H9 (cell line): ENCODE measurements at regions not wholly inside any gene's neighbourhood (a gene's known extent, or its start where the extent isn't known, plus 50 kb on each side); places are given as distances from the start of the nearest gene placed in this dataset.

Experiments
- DNase-seq: peaks from one replicate; pipeline ENCODE4 v3.0.0-alpha.2; 2017
- H2AFZ ChIP-seq: one replicate; pipeline ENCODE4 v1.6.1; 2013; ENCODE audit warnings: mild to moderate bottlenecking, low read length, control low read depth, moderate library complexity
- H2AK5ac ChIP-seq: 2 replicates; pipeline ENCODE4 v1.6.1; 2013; ENCODE audit warnings: low read length, control low read depth, mixed read lengths; ENCODE audit not compliant: insufficient read length
- H2BK120ac ChIP-seq: one replicate; pipeline ENCODE4 v1.6.1; 2013; ENCODE audit warnings: low read depth, mild to moderate bottlenecking, low read length, control low read depth, inconsistent platforms; ENCODE audit not compliant: poor library complexity, severe bottlenecking
- H2BK12ac ChIP-seq: 2 replicates; pipeline ENCODE4 v1.6.1; 2013; ENCODE audit warnings: low read length, control low read depth, mixed read lengths, low read depth; ENCODE audit not compliant: insufficient read length
- H2BK15ac ChIP-seq: 2 replicates; pipeline ENCODE4 v1.6.1; 2013; ENCODE audit warnings: low read depth, low read length, control low read depth
- H2BK20ac ChIP-seq: one replicate; pipeline ENCODE4 v1.6.1; 2013; ENCODE audit warnings: low read depth, mild to moderate bottlenecking, low read length, control low read depth, inconsistent platforms; ENCODE audit not compliant: poor library complexity, severe bottlenecking
- H2BK5ac ChIP-seq: 2 replicates; pipeline ENCODE4 v1.6.1; 2013; ENCODE audit warnings: low read length, control low read depth, mixed read lengths; ENCODE audit not compliant: insufficient read length
- H3K14ac ChIP-seq: 2 replicates; pipeline ENCODE4 v1.6.1; 2013; ENCODE audit warnings: low read length, control low read depth; ENCODE audit not compliant: insufficient read depth
- H3K18ac ChIP-seq: 2 replicates; pipeline ENCODE4 v1.6.1; 2013; ENCODE audit warnings: low read depth, mild to moderate bottlenecking, mixed read lengths, low read length, control low read depth; ENCODE audit not compliant: insufficient read length
- H3K23ac ChIP-seq: 2 replicates; pipeline ENCODE4 v1.6.1; 2013; ENCODE audit warnings: low read length, control low read depth, mixed read lengths, low read depth; ENCODE audit not compliant: insufficient read length
- H3K23me2 ChIP-seq: 2 replicates; pipeline ENCODE4 v1.6.1; 2013; ENCODE audit warnings: low read depth, mild to moderate bottlenecking, mixed read lengths, low read length, control low read depth; ENCODE audit not compliant: insufficient read length, poor library complexity, severe bottlenecking
- H3K27ac ChIP-seq: 2 replicates; pipeline ENCODE4 v1.5.1; 2013; ENCODE audit warnings: low read length, control low read depth, mixed read lengths, low read depth; ENCODE audit not compliant: insufficient read length
- H3K27me3 ChIP-seq: 2 replicates; pipeline ENCODE4 v1.6.1; 2013; ENCODE audit warnings: low read length, control low read depth, inconsistent platforms; ENCODE audit not compliant: insufficient read depth
- H3K4ac ChIP-seq: 2 replicates; pipeline ENCODE4 v1.6.1; 2013; ENCODE audit warnings: low read depth, mild to moderate bottlenecking, control low read depth, inconsistent platforms, low read length, moderate library complexity
- H3K4me1 ChIP-seq: 2 replicates; pipeline ENCODE4 v1.6.1; 2013; ENCODE audit warnings: low read length, control low read depth, inconsistent platforms; ENCODE audit not compliant: insufficient read depth
- H3K4me2 ChIP-seq: 2 replicates; pipeline ENCODE4 v1.6.1; 2013; ENCODE audit warnings: low read length, control low read depth, mixed read lengths; ENCODE audit not compliant: insufficient read length, insufficient read depth
- H3K56ac ChIP-seq: 2 replicates; pipeline ENCODE4 v1.6.1; 2013; ENCODE audit warnings: low read depth, mild to moderate bottlenecking, mixed read lengths, low read length, control low read depth; ENCODE audit not compliant: insufficient read length
- H3K79me1 ChIP-seq: 2 replicates; pipeline ENCODE4 v1.6.1; 2013; ENCODE audit warnings: low read depth, mild to moderate bottlenecking, moderate library complexity, low read length, control low read depth, inconsistent platforms; ENCODE audit not compliant: insufficient read depth, poor library complexity, severe bottlenecking
- H3K79me2 ChIP-seq: 2 replicates; pipeline ENCODE4 v1.6.1; 2013; ENCODE audit warnings: low read length, control low read depth, inconsistent platforms; ENCODE audit not compliant: insufficient read depth
- H3K9ac ChIP-seq: 2 replicates; pipeline ENCODE4 v1.6.1; 2013; ENCODE audit warnings: low read length, control low read depth, mixed read lengths; ENCODE audit not compliant: insufficient read length; ENCODE audit errors: extremely low read depth
- H3K9me3 ChIP-seq: one replicate; pipeline ENCODE4 v1.6.1; 2013; ENCODE audit warnings: low read depth, low read length, inconsistent platforms; ENCODE audit not compliant: control insufficient read depth
- H3T11ph ChIP-seq: one replicate; pipeline ENCODE4 v1.6.1; 2013; ENCODE audit warnings: mild to moderate bottlenecking, low read length, control low read depth, inconsistent platforms
- H4K20me1 ChIP-seq: one replicate; pipeline ENCODE4 v1.6.1; 2013; ENCODE audit not compliant: control insufficient read depth, insufficient read length, insufficient read depth
- H4K5ac ChIP-seq: 2 replicates; pipeline ENCODE4 v1.6.1; 2013; ENCODE audit warnings: low read depth, mild to moderate bottlenecking, mixed read lengths, low read length, control low read depth; ENCODE audit not compliant: insufficient read length
- H4K8ac ChIP-seq: replicated peaks from 2 replicates; pipeline ENCODE4 v1.6.1; 2013; ENCODE audit warnings: low read length, control low read depth, mixed read lengths, low read depth; ENCODE audit not compliant: insufficient read length
- H4K91ac ChIP-seq: 2 replicates; pipeline ENCODE4 v1.6.1; 2013; ENCODE audit warnings: low read depth, mild to moderate bottlenecking, moderate library complexity, mixed read lengths, low read length, control low read depth; ENCODE audit not compliant: insufficient read length
- H3K27ac Mint-ChIP-seq, 3 experiments: 2 replicates in 2 of 3; 3 replicates in 1 of 3; pipeline ENCODE4 v1.8.0; 2020 to 2021; ENCODE audit warnings: mixed read lengths in 3 of 3, mild to moderate bottlenecking in 1 of 3, moderate library complexity in 1 of 3
- H3K27me3 Mint-ChIP-seq: 2 replicates; pipeline ENCODE4 v1.8.0; 2021; ENCODE audit warnings: low read depth, mild to moderate bottlenecking, moderate library complexity, mixed read lengths
- H3K36me3 Mint-ChIP-seq, 3 experiments: 2 replicates in 2 of 3; 3 replicates in 1 of 3; pipeline ENCODE4 v1.8.0; 2020 to 2021; ENCODE audit warnings: low read depth in 3 of 3, mixed read lengths in 3 of 3; ENCODE audit not compliant: insufficient read depth in 1 of 3
- H3K4me1 Mint-ChIP-seq, 2 experiments: 2 replicates each; pipeline ENCODE4 v1.8.0; 2020; ENCODE audit warnings: mixed read lengths in 2 of 2
- H3K4me3 Mint-ChIP-seq, 2 experiments: 2 replicates in 1 of 2; 3 replicates in 1 of 2; pipeline ENCODE4 v1.8.0; 2020 to 2021; ENCODE audit warnings: mild to moderate bottlenecking in 2 of 2, mixed read lengths in 2 of 2, moderate library complexity in 1 of 2
- H3K9me3 Mint-ChIP-seq, 2 experiments: 2 replicates in 1 of 2; 3 replicates in 1 of 2; pipeline ENCODE4 v1.8.0; 2020; ENCODE audit warnings: mild to moderate bottlenecking in 2 of 2, mixed read lengths in 2 of 2, moderate library complexity in 1 of 2
- WGBS: extraction: QIAGEN DNeasy Blood & Tissue Kit; methylation state at CpG from one replicate; pipeline ENCODE4 v1.1.7; 2013; ENCODE audit warnings: missing lambda C conversion rate, low lambda C conversion rate, mixed read lengths; ENCODE audit not compliant: insufficient read length; ENCODE audit errors: extremely low coverage; 5-methylcytosine and 5-hydroxymethylcytosine counted together
- TF ChIP-seq, protein P1 (sequence below): fragments of 200-600 bp; sonication (generic); conservative IDR thresholded peaks from 3 replicates; pipeline ENCODE4 v1.8.0; 2021; ENCODE audit warnings: antibody characterized with exemption, mild to moderate bottlenecking

DNA sequence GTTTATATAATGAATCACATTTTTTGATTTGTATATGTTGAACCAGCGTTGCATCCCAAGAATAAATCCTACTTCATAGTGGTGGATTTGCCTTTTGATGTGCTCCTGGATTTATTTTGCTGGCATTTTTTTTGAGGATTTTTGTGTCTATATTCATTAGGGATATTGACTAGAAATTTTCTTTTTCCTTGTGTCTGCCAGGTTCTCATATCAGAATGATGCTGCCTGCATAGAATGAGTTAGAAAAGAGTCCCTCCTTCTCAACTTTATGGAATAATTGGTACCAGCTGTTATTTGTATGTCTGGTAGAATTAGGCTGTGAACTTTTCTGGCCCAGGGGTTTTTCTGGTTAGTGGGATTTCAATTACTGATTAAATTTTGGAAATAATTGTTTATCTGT, 457.4 kb upstream of the DSEL start:
- Histone ChIP-seq H3K14ac (no peak overlapping the region), H4K5ac (no peak overlapping the region), H4K91ac (no peak overlapping the region), H2BK15ac (no peak overlapping the region), H3K79me1 (no peaks in the 10 kb centered on the region), H4K20me1 (no peaks in the 10 kb centered on the region), H3T11ph (no peak overlapping the region), H2AFZ (no peak overlapping the region), H3K9ac (no peak overlapping the region), H2AK5ac (no peak overlapping the region), H3K18ac (no peak overlapping the region), H2BK12ac (no peak overlapping the region), H3K4ac (no peak overlapping the region), H3K23me2 (no peaks in the 10 kb centered on the region), H3K56ac (no peak overlapping the region), H2BK5ac (no peak overlapping the region), H3K23ac (no peak overlapping the region), H4K8ac (no peak overlapping the region), H3K79me2 (no peaks in the 10 kb centered on the region), H3K9me3 (no peaks in the 10 kb centered on the region), H3K4me2 (no peak overlapping the region), H3K27ac (no peak overlapping the region), H3K4me1 (no peaks in the 10 kb centered on the region), H2BK20ac (no peak overlapping the region), H3K27me3 (no peaks in the 10 kb centered on the region), H2BK120ac (no peak overlapping the region)
- Mint-ChIP-seq H3K27ac (no peak overlapping the region), H3K27me3 (no peaks in the 10 kb centered on the region), H3K4me1 (no peaks in the 10 kb centered on the region), H3K4me3 (no peak overlapping the region), H3K36me3 (no peaks in the 10 kb centered on the region), H3K9me3 (no peaks in the 10 kb centered on the region; a peak in 1 of 5 replicates)
- WGBS, result no CpG with 5 or more reads among the region's 1 CpG
- TF ChIP-seq, protein P1, sequence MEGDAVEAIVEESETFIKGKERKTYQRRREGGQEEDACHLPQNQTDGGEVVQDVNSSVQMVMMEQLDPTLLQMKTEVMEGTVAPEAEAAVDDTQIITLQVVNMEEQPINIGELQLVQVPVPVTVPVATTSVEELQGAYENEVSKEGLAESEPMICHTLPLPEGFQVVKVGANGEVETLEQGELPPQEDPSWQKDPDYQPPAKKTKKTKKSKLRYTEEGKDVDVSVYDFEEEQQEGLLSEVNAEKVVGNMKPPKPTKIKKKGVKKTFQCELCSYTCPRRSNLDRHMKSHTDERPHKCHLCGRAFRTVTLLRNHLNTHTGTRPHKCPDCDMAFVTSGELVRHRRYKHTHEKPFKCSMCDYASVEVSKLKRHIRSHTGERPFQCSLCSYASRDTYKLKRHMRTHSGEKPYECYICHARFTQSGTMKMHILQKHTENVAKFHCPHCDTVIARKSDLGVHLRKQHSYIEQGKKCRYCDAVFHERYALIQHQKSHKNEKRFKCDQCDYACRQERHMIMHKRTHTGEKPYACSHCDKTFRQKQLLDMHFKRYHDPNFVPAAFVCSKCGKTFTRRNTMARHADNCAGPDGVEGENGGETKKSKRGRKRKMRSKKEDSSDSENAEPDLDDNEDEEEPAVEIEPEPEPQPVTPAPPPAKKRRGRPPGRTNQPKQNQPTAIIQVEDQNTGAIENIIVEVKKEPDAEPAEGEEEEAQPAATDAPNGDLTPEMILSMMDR, result no peak
- DNase-seq, result no peak
